ENCODE measurements at regions not wholly inside any gene's neighbourhood (a gene's known extent, or its start where the extent isn't known, plus 50 kb on each side); places are given as distances from the start of the nearest gene placed in this dataset.

- TF ChIP-seq CTCF (IDR thresholded peaks at IDR 0.05; ENCODE audit: control insufficient read depth, insufficient read depth, low read depth, low read length, missing control alignments), result no peak
- DNase-seq (ENCODE audit: low read depth), result no peak
- no peak overlapping the region for H3K4me3 ChIP-seq (ENCODE audit: control insufficient read depth, low read depth, low read length)
Measured at GRCh38 chr1:118786454-118787155, 201.5 kb downstream of the TBX15 start.

DNA sequence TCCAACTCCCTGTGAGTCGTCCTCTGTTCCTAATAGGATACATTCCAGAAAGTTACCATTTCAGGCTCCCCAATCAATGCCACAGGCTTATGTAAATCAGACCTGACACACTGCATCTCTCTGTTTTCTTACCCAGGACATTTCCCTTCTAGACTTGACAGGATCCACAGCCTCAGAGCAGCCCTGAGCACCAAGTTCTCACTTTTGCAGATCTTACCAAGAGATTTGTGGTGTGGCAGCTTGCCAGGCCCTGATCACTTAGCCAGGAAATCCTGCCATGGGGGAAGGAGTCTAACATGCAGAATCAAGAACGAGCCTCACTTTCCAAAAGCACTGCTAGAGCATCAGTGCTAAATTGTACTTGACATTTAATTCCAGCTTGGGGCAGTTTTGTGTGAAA lies 202.9 kb downstream of the TBX15 start:
- TF ChIP-seq CTCF (IDR thresholded peaks at IDR 0.05; ENCODE audit: control insufficient read depth, insufficient read depth, low read depth, low read length, missing control alignments), result no peak
- no peak overlapping the region for H3K4me3 ChIP-seq (ENCODE audit: control insufficient read depth, low read depth, low read length)
- no peak for DNase-seq (ENCODE audit: low read depth)

DNA sequence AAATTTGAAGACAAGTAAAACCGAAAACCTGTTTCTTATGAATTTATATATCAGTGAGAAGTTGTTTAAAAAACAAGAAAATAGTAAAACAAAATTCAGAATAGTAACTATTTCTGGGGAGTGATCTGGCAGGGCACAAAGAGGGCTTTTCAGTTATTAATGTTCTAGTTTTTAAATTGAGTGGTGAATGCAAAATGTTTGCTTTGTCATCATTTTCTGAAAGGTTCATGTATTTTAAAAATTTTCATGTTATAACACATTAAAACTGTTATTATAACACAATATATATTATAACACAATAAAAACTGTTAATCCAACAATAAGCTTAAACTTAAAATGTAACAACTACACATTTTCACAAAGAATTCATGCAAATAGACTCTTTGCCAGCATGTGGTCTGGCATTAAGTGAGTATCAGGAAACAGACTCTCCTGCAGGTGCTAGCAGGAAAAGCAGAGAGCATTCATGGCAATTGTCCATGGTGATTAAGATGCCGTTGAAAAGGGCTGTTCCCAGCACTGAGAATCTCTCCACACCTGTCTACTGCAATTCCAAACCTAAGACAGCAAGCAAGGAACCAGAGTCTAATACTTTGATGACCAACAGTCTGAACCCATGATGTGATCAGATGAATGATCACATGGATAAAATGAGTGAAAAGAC lies 204.9 kb downstream of the TBX15 start:
- TF ChIP-seq CTCF (IDR thresholded peaks at IDR 0.05; ENCODE audit: control insufficient read depth, insufficient read depth, low read depth, low read length, missing control alignments), result no peak
- no peak for DNase-seq (ENCODE audit: low read depth)
- no peak overlapping the region for H3K4me3 ChIP-seq (ENCODE audit: control insufficient read depth, low read depth, low read length)

DNA sequence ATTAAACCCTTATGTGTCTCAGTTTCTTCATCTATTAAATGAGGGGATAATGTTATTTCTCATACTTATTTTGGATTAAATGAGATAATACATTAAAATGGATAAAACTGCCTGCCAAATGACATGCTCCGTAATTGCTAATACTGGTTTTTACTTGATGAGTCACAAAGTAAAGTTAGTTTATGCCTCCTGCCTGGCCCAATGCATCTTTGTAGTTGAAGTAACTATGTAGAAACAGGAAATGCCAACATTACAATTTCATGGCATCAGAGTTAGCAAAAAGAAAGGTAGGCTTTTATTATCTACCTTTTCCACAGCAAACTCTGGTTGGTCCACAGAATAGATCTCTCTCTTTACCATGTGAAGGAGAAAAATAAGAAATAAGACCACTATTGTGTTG lies 214.5 kb downstream of the TBX15 start:
- no peak for TF ChIP-seq CTCF (IDR thresholded peaks at IDR 0.05; ENCODE audit: control insufficient read depth, insufficient read depth, low read depth, low read length, missing control alignments)
- no peak for DNase-seq (ENCODE audit: low read depth)
- no peak overlapping the region for H3K4me3 ChIP-seq (ENCODE audit: control insufficient read depth, low read depth, low read length)

DNA sequence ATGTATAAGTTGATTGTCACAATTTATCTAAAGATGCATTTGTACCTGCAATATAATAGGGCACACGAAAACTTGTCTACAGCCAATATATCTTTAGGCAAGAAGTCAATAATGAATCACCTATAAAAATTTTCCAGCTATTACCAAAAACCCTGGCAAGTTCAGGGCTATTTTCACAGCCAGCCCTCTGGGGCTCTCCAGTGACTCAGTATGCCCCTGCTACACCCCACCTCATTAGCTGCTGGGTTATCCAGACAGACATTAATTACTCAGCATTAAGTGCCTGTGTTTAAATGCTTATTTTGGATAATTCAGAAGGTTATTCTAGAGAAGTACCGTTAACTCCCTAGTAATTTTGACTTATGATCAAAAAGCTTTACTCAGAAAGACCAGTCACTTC lies 220.2 kb downstream of the TBX15 start:
- no peak for DNase-seq (ENCODE audit: low read depth)
- TF ChIP-seq CTCF (IDR thresholded peaks at IDR 0.05; ENCODE audit: control insufficient read depth, insufficient read depth, low read depth, low read length, missing control alignments), result no peak
- no peak overlapping the region for H3K4me3 ChIP-seq (ENCODE audit: control insufficient read depth, low read depth, low read length)

GRCh38 chr1:118753976-118754375 lies 234.2 kb downstream of the TBX15 start:
- no peak for TF ChIP-seq CTCF (IDR thresholded peaks at IDR 0.05; ENCODE audit: control insufficient read depth, insufficient read depth, low read depth, low read length, missing control alignments)
- no peak for DNase-seq (ENCODE audit: low read depth)
- no peak overlapping the region for H3K4me3 ChIP-seq (ENCODE audit: control insufficient read depth, low read depth, low read length)
